ENCODE measurements at regions not wholly inside any gene's neighbourhood (a gene's known extent, or its start where the extent isn't known, plus 50 kb on each side); places are given as distances from the start of the nearest gene placed in this dataset.
A peak's percentile ranks its signal among the peaks of the same experiment; 100 is the strongest.
"Not testable (repeated sequence)": the region's sequence is repeated elsewhere in the genome, so short reads cannot be mapped to it uniquely, and the experiment has no call there.

DNA sequence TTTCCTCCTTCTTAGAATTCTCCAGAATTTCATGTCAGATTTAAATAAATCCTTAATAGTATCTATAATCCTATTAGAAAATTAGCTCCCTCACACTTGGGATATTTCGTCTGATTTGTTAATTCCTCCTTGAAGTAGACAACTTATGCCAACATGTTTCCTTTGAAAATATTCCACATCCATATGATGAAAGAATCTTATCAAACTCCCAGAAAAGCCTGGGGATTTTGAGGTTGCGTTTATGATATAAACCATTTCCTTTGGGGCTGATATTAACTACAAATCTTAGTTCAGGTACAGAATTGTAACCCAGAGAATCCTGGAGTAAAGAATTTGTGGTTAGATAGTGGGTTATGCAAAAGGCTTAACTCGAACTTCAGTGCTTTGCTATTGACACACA is 2373.8 kb upstream of the ACO1 start:
- no peak for DNase-seq (ENCODE audit: low spot score in 2 of 2)
- Histone ChIP-seq H3K4me3 (no peak overlapping the region), H3K9me3 (no peaks in the 10 kb centered on the region), H3K27me3 (ENCODE audit: low read depth) (no peaks in the 10 kb centered on the region), H3K4me1 (no peaks in the 10 kb centered on the region), H3K36me3 (replicated peaks) (no peaks in the 10 kb centered on the region)
- in situ Hi-C loops (cut with MboI; ENCODE audit: low sequenced_read_pairs) = no loop called here

- H3K4me1 ChIP-seq = no peaks in the 10 kb centered on the region
- H3K36me3 ChIP-seq (replicated peaks) = no peaks in the 10 kb centered on the region
- H3K4me3 ChIP-seq = no peak overlapping the region
- no peak for DNase-seq (ENCODE audit: low spot score in 2 of 2)
- H3K9me3 ChIP-seq = no peaks in the 10 kb centered on the region
- no peaks in the 10 kb centered on the region for H3K27me3 ChIP-seq (ENCODE audit: low read depth)
- in situ Hi-C loops (cut with MboI; ENCODE audit: low sequenced_read_pairs) = no loop called here
These were observed 2371.8 kb upstream of the ACO1 start for GRCh38 chr9:30012622-30013021.

GRCh38 chr9:30015073-30015472 is 2369.4 kb upstream of the ACO1 start:
- Histone ChIP-seq H3K27me3 (ENCODE audit: low read depth) (no peaks in the 10 kb centered on the region), H3K4me3 (no peak overlapping the region), H3K9me3 (no peaks in the 10 kb centered on the region), H3K36me3 (replicated peaks) (no peaks in the 10 kb centered on the region), H3K4me1 (no peaks in the 10 kb centered on the region)
- DNase-seq (ENCODE audit: low spot score in 2 of 2) = no peak
- in situ Hi-C loops (cut with MboI; ENCODE audit: low sequenced_read_pairs) = no loop called here

DNA sequence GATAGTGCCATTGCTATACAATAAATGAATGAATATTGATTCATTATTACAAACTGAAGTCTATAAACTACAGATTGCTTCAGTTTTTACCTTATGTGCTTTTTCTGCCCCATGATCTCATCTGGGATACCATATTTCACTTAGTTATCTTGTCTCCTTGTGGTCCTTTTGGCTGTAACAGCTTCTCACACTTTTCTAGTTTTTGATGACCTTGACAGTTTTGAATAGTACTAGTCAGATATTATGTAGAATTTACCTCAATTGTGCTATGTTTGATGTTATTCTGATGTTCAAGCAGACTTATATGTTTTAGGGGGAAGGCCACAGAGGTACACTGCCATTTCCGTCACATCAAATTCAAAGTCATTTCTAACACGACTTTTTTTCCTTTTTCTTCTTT is 2364.3 kb upstream of the ACO1 start:
- H3K27me3 ChIP-seq (ENCODE audit: low read depth) = no peaks in the 10 kb centered on the region
- in situ Hi-C loops (cut with MboI; ENCODE audit: low sequenced_read_pairs) = no loop called here
- no peak overlapping the region for H3K4me3 ChIP-seq
- no peaks in the 10 kb centered on the region for H3K4me1 ChIP-seq
- no peaks in the 10 kb centered on the region for H3K36me3 ChIP-seq (replicated peaks)
- no peaks in the 10 kb centered on the region for H3K9me3 ChIP-seq
- DNase-seq (ENCODE audit: low spot score in 2 of 2) = no peak

- H3K4me3 ChIP-seq = no peak overlapping the region
- no peaks in the 10 kb centered on the region for H3K36me3 ChIP-seq (replicated peaks)
- no peaks in the 10 kb centered on the region for H3K4me1 ChIP-seq
- no peaks in the 10 kb centered on the region for H3K27me3 ChIP-seq (ENCODE audit: low read depth)
- no peaks in the 10 kb centered on the region for H3K9me3 ChIP-seq
- no peak for DNase-seq (ENCODE audit: low spot score in 2 of 2)
- in situ Hi-C loops (cut with MboI; ENCODE audit: low sequenced_read_pairs) = no loop called here
These were observed 2348.7 kb upstream of the ACO1 start for GRCh38 chr9:30035761-30036160.

DNA sequence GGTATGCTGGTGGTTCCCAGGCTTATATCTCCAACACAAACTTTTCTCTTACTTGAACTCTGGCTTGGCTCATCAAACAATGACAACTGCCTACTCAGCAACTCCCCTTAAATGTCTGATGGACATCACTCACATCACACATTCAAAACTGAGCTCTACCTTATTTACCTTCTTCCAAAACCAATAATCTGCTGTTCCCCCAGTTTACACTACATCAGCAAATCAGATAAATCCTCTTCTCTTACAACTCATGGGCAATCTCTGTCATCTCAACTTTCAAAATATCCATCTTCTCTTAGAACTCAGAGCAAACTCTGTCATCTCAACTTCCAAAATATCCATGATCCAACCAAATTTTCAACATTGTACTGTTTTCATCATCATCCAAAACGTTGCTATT is 2347.9 kb upstream of the ACO1 start:
- Histone ChIP-seq H3K27me3 (ENCODE audit: low read depth) (no peaks in the 10 kb centered on the region), H3K4me3 (no peak overlapping the region), H3K36me3 (replicated peaks) (no peaks in the 10 kb centered on the region), H3K4me1 (no peaks in the 10 kb centered on the region), H3K9me3 (no peaks in the 10 kb centered on the region)
- DNase-seq (ENCODE audit: low spot score in 2 of 2) = no peak
- in situ Hi-C loops (cut with MboI; ENCODE audit: low sequenced_read_pairs) = no loop called here

DNA sequence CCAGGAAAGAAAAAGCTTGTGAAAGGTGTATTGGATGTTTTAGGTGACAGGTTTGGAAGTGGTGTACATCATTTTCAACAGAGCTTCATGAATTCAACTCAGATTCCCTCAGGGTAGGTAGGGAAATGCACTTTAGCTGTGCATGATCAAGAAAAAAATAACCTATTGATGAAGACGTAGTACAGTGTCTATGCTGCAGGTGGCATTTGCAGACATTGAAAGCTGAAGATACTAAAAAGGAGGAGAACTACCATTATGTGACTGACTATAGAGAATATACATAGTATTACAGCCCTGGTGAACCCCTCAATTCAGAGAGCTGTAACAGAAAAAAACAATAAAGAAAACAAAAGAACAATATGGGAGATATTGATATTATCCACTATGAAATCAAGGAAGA is 2344.7 kb upstream of the ACO1 start:
- no peaks in the 10 kb centered on the region for H3K36me3 ChIP-seq (replicated peaks)
- in situ Hi-C loops (cut with MboI; ENCODE audit: low sequenced_read_pairs) = no loop called here
- H3K9me3 ChIP-seq = no peaks in the 10 kb centered on the region
- DNase-seq (ENCODE audit: low spot score in 2 of 2) = peak in 1 of 2 experiments; percentile 11
- no peaks in the 10 kb centered on the region for H3K4me1 ChIP-seq
- H3K27me3 ChIP-seq (ENCODE audit: low read depth) = no peaks in the 10 kb centered on the region
- H3K4me3 ChIP-seq = no peak overlapping the region

GRCh38 chr9:30048396-30048795 is 2336.0 kb upstream of the ACO1 start:
- Histone ChIP-seq H3K9me3 (no peaks in the 10 kb centered on the region), H3K27me3 (ENCODE audit: low read depth) (no peaks in the 10 kb centered on the region), H3K4me3 (no peak overlapping the region), H3K4me1 (no peaks in the 10 kb centered on the region), H3K36me3 (replicated peaks) (no peaks in the 10 kb centered on the region)
- no peak for DNase-seq (ENCODE audit: low spot score in 2 of 2)
- in situ Hi-C loops (cut with MboI; ENCODE audit: low sequenced_read_pairs) = no loop called here

DNA sequence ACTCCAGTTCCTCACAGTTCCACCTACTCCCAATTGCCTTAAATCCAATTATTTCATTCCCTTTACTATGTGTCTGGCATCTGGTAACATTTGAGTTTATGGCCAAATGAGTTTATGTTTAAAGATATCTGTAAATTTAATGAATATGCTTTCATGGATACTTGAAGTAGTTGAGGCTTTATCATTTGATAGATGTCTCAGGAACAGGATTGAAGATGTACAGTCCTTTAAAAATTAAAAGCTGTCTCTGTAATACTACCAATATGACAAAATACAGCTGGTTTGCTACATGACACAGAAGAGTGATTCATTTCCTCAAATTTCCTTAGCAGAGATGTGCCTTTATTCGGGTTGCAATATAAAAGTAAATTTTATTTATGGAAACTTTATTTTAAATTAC is 2326.0 kb upstream of the ACO1 start:
- in situ Hi-C loops (cut with MboI; ENCODE audit: low sequenced_read_pairs) = no loop called here
- no peaks in the 10 kb centered on the region; the same call in 1 of the 2 replicates for H3K9me3 ChIP-seq
- no peak for DNase-seq (ENCODE audit: low spot score in 2 of 2)
- H3K36me3 ChIP-seq (replicated peaks) = no peaks in the 10 kb centered on the region
- no peak overlapping the region for H3K4me3 ChIP-seq
- H3K27me3 ChIP-seq (ENCODE audit: low read depth) = no peaks in the 10 kb centered on the region
- no peaks in the 10 kb centered on the region for H3K4me1 ChIP-seq

- Histone ChIP-seq H3K4me1 (no peaks in the 10 kb centered on the region), H3K9me3 (no peaks in the 10 kb centered on the region; the same call in 1 of the 2 replicates), H3K27me3 (ENCODE audit: low read depth) (no peaks in the 10 kb centered on the region), H3K4me3 (no peak overlapping the region), H3K36me3 (replicated peaks) (no peaks in the 10 kb centered on the region)
- in situ Hi-C loops (cut with MboI; ENCODE audit: low sequenced_read_pairs) = no loop called here
- no peak for DNase-seq (ENCODE audit: low spot score in 2 of 2)
These were observed 2323.5 kb upstream of the ACO1 start for GRCh38 chr9:30060976-30061375.

DNA sequence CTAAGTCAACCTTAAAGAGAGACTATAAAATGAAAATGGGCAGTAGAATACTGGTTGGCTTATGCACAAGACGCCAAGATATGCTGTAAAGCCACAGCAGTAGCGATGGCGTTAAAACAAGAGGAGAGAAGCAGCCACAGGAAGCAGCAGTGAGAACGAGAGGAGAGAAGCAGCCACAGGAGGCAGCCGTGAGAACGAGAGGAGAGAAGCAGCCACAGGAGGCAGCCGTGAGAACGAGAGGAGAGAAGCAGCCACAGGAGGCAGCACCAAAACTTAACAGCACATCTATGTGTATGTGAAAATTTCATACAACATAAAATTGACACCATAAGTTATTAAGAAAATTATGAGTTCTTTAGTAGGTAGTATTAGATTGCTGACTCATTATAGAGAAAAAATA is 2318.6 kb upstream of the ACO1 start:
- Histone ChIP-seq H3K36me3 (replicated peaks) (no peaks in the 10 kb centered on the region), H3K9me3 (no peaks in the 10 kb centered on the region), H3K4me1 (no peaks in the 10 kb centered on the region), H3K27me3 (ENCODE audit: low read depth) (no peaks in the 10 kb centered on the region), H3K4me3 (no peak overlapping the region)
- in situ Hi-C loops (cut with MboI; ENCODE audit: low sequenced_read_pairs) = no loop called here
- DNase-seq (ENCODE audit: low spot score in 2 of 2) = peak in 1 of 2 experiments; percentile 43

- in situ Hi-C loops (cut with MboI; ENCODE audit: low sequenced_read_pairs); H3K9me3 ChIP-seq; H3K4me1 ChIP-seq; DNase-seq (ENCODE audit: low spot score in 2 of 2); H3K27me3 ChIP-seq (ENCODE audit: low read depth); H3K36me3 ChIP-seq (replicated peaks); H3K4me3 ChIP-seq: not testable (repeated sequence)
These were observed 2315.2 kb upstream of the ACO1 start for GRCh38 chr9:30069236-30069635.

DNA sequence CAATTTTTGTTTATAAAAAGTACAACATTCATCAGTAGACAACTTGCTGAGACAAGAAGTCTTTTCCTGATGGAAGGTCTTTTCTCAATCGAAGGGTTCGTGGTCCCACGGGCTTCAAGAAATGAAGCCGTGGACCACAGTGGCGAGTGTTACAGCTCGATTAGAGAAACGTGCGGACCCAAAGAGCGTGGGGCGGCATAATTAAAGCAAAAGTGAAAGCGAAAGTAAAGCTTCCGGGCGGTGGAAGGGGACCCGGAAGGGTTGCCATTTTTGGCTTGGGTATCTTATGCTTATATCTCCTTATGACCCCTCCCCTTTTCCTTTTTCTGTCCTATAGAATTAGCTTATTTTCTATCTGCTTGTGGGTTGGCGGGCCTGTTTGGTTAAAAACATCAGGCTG is 2309.4 kb upstream of the ACO1 start:
- in situ Hi-C loops (cut with MboI; ENCODE audit: low sequenced_read_pairs) = no loop called here
- Histone ChIP-seq H3K4me3 (no peak overlapping the region), H3K36me3 (replicated peaks) (no peaks in the 10 kb centered on the region), H3K4me1 (0 out of 2 replicates have a peak, but pooled peaks cover 3% of the 10 kb centered on the region), H3K9me3 (no peaks in the 10 kb centered on the region), H3K27me3 (ENCODE audit: low read depth) (no peaks in the 10 kb centered on the region)
- DNase-seq (ENCODE audit: low spot score in 2 of 2) = no peak

GRCh38 chr9:30075451-30076199 is 2308.8 kb upstream of the ACO1 start:
- Histone ChIP-seq H3K27me3 (ENCODE audit: low read depth) (no peaks in the 10 kb centered on the region), H3K9me3 (no peaks in the 10 kb centered on the region), H3K4me3 (no peak overlapping the region), H3K4me1 (0 out of 2 replicates have a peak, but pooled peaks cover 3% of the 10 kb centered on the region), H3K36me3 (replicated peaks) (no peaks in the 10 kb centered on the region)
- in situ Hi-C loops (cut with MboI; ENCODE audit: low sequenced_read_pairs) = no loop called here
- no peak for DNase-seq (ENCODE audit: low spot score in 2 of 2)

DNA sequence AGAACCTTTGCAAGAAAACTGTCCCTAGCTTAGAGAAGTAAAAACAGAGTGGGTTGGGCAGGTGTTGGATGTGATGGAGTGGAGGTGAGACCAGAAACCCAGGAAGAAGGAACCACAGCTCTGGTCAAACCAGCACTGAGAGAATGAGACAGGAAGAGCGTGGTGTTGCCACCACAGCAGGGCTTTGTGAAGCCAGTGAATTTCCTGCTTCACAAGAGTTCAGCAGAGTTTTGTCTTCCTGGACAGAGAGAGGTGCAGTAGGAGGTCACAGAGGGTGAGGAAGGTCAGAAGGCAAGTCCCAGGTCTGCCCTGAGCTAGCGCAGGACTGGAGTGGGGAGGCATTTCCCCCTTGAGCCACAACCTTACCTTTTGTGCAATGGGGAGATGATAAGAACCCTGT is 2306.2 kb upstream of the ACO1 start:
- H3K27me3 ChIP-seq (ENCODE audit: low read depth) = no peaks in the 10 kb centered on the region
- no peak for DNase-seq (ENCODE audit: low spot score in 2 of 2)

More for the DNA sequence above, 2306.2 kb upstream of the ACO1 start:
- Histone ChIP-seq H3K9me3 (no peaks in the 10 kb centered on the region), H3K4me1 (0 out of 2 replicates have a peak, but pooled peaks cover 3% of the 10 kb centered on the region), H3K4me3 (no peak overlapping the region), H3K36me3 (replicated peaks) (no peaks in the 10 kb centered on the region)
- in situ Hi-C loops (cut with MboI; ENCODE audit: low sequenced_read_pairs) = no loop called here

Data from HAP-1 (cell line).